Iris pigment epithelial cell (primary cell): ENCODE measurements at regions not wholly inside any gene's neighbourhood (a gene's known extent, or its start where the extent isn't known, plus 50 kb on each side); places are given as distances from the start of the nearest gene placed in this dataset.
A peak's percentile ranks its signal among the peaks of the same experiment; 100 is the strongest.
"Not testable (repeated sequence)": the region's sequence is repeated elsewhere in the genome, so short reads cannot be mapped to it uniquely, and the experiment has no call there.

ENCODE experiments used
- DNase-seq: peaks from one replicate; pipeline ENCODE4 v3.0.0-alpha.2; 2011; ENCODE audit warnings: low read depth

- no peak for DNase-seq
These were observed 1266.9 kb upstream of the ADGRL2 start for GRCh38 chr1:80533775-80534334.

GRCh38 chr1:80533093-80533492, 1267.6 kb upstream of the ADGRL2 start:
- no peak for DNase-seq

- peak; percentile 1 for DNase-seq
These were observed 1269.6 kb upstream of the ADGRL2 start for GRCh38 chr1:80531182-80531581.

GRCh38 chr1:80529546-80529945, 1271.2 kb upstream of the ADGRL2 start:
- no peak for DNase-seq

GRCh38 chr1:80523861-80524260, 1276.9 kb upstream of the ADGRL2 start:
- DNase-seq, result no peak

- not testable (repeated sequence) for DNase-seq
These were observed 1277.7 kb upstream of the ADGRL2 start for GRCh38 chr1:80523071-80523470.

GRCh38 chr1:80520949-80521348, 1279.8 kb upstream of the ADGRL2 start:
- DNase-seq, result no peak

GRCh38 chr1:80517062-80517461, 1283.7 kb upstream of the ADGRL2 start:
- no peak for DNase-seq

GRCh38 chr1:80509965-80510522, 1290.7 kb upstream of the ADGRL2 start:
- no peak for DNase-seq

GRCh38 chr1:80506216-80506615, 1294.5 kb upstream of the ADGRL2 start:
- no peak for DNase-seq

- DNase-seq, result no peak
These were observed 1302.1 kb upstream of the ADGRL2 start for GRCh38 chr1:80498673-80499072.

GRCh38 chr1:80495806-80496205, 1304.9 kb upstream of the ADGRL2 start:
- DNase-seq, result no peak

- no peak for DNase-seq
These were observed 1328.6 kb upstream of the ADGRL2 start for GRCh38 chr1:80472145-80472544.

- no peak for DNase-seq
These were observed 1332.4 kb upstream of the ADGRL2 start for GRCh38 chr1:80468356-80468755.

- DNase-seq, result no peak
These were observed 1338.7 kb upstream of the ADGRL2 start for GRCh38 chr1:80462006-80462405.

- DNase-seq, result no peak
These were observed 1343.3 kb upstream of the ADGRL2 start for GRCh38 chr1:80457409-80457808.

GRCh38 chr1:80453775-80454174, 1347.0 kb upstream of the ADGRL2 start:
- DNase-seq, result no peak

- DNase-seq, result no peak
These were observed 1350.0 kb upstream of the ADGRL2 start for GRCh38 chr1:80450711-80451110.

GRCh38 chr1:80448081-80448480, 1352.7 kb upstream of the ADGRL2 start:
- DNase-seq, result peak; percentile 13

- DNase-seq, result no peak
These were observed 1353.2 kb upstream of the ADGRL2 start for GRCh38 chr1:80447526-80447925.

GRCh38 chr1:80445033-80445432, 1355.7 kb upstream of the ADGRL2 start:
- DNase-seq, result peak; percentile 4

- DNase-seq, result no peak
These were observed 1356.6 kb upstream of the ADGRL2 start for GRCh38 chr1:80444171-80444570.

GRCh38 chr1:80441664-80442063, 1359.1 kb upstream of the ADGRL2 start:
- DNase-seq, result no peak

- no peak for DNase-seq
These were observed 1363.9 kb upstream of the ADGRL2 start for GRCh38 chr1:80436851-80437250.
